Type B pancreatic cell (in vitro differentiated cells): ENCODE measurements at regions not wholly inside any gene's neighbourhood (a gene's known extent, or its start where the extent isn't known, plus 50 kb on each side); places are given as distances from the start of the nearest gene placed in this dataset.

ENCODE experiments used
- DNase-seq: peaks from one replicate; pipeline ENCODE4 v3.0.0; 2021; ENCODE audit warnings: mixed read lengths; ENCODE audit not compliant: unreplicated experiment; ENCODE audit errors: extremely low spot score
- H3K27ac Mint-ChIP-seq: 2 replicates; pipeline ENCODE4 v1.8.0; 2021; ENCODE audit warnings: mild to moderate bottlenecking, mixed read lengths
- H3K27me3 Mint-ChIP-seq: 2 replicates; pipeline ENCODE4 v1.8.0; 2021; ENCODE audit warnings: mixed read lengths
- H3K36me3 Mint-ChIP-seq: 2 replicates; pipeline ENCODE4 v1.8.0; 2021; ENCODE audit warnings: mixed read lengths
- H3K4me1 Mint-ChIP-seq: one replicate; pipeline ENCODE4 v1.8.0; 2021; ENCODE audit warnings: mixed read lengths; ENCODE audit not compliant: unreplicated experiment
- H3K4me3 Mint-ChIP-seq: 2 replicates; pipeline ENCODE4 v1.8.0; 2021; ENCODE audit warnings: mild to moderate bottlenecking, mixed read lengths
- H3K9me3 Mint-ChIP-seq: 2 replicates; pipeline ENCODE4 v1.8.0; 2021; ENCODE audit warnings: mixed read lengths
- CTCF ChIP-seq: fragments of 200-600 bp; sonication (generic); conservative IDR thresholded peaks from 2 replicates; pipeline ENCODE4 v1.5.0; 2021; ENCODE audit warnings: antibody characterized with exemption, mild to moderate bottlenecking

- peaks cover 6% of the 10 kb centered on the region for H3K27me3 Mint-ChIP-seq
- H3K4me1 Mint-ChIP-seq = no peaks in the 10 kb centered on the region
- H3K4me3 Mint-ChIP-seq = no peak overlapping the region
- no peak for TF ChIP-seq CTCF
- no peaks in the 10 kb centered on the region for H3K36me3 Mint-ChIP-seq
- peaks cover 11% of the 10 kb centered on the region for H3K9me3 Mint-ChIP-seq
- H3K27ac Mint-ChIP-seq = no peak overlapping the region
- DNase-seq = no peak
Observed at GRCh38 chr3:95254758-95255157, 1191.9 kb downstream of the NSUN3 start.

- H3K4me3 Mint-ChIP-seq = no peak overlapping the region
- TF ChIP-seq CTCF = no peak
- no peak for DNase-seq
- no peak overlapping the region for H3K27ac Mint-ChIP-seq
- peaks cover 4% of the 10 kb centered on the region for H3K4me1 Mint-ChIP-seq
- no peaks in the 10 kb centered on the region for H3K36me3 Mint-ChIP-seq
- H3K9me3 Mint-ChIP-seq = peaks cover 5% of the 10 kb centered on the region
- H3K27me3 Mint-ChIP-seq = no peaks in the 10 kb centered on the region
Observed at GRCh38 chr3:95265129-95265528, 1202.3 kb downstream of the NSUN3 start.

DNA sequence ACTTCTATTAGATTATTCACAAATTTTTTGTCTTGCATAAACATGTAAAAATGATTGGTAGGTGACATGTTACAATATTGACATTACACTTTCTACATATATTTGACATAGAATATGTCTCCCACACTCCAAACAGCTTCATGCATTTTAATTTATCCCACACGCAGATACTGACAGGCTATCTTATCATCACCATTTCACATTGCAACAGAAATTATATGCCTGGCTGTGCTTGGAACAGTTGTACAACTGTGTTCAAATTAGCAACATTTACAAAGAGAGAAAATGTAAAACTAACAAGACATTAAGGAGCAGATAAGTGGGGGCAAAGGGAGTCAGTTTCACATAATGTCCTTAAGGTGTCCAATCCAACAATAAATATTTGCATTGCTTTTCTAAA, 1208.5 kb downstream of the NSUN3 start:
- peaks cover 5% of the 10 kb centered on the region for H3K9me3 Mint-ChIP-seq
- no peaks in the 10 kb centered on the region for H3K36me3 Mint-ChIP-seq
- TF ChIP-seq CTCF = no peak
- no peaks in the 10 kb centered on the region for H3K4me1 Mint-ChIP-seq
- H3K4me3 Mint-ChIP-seq = no peak overlapping the region
- no peak overlapping the region for H3K27ac Mint-ChIP-seq
- H3K27me3 Mint-ChIP-seq = no peaks in the 10 kb centered on the region
- no peak for DNase-seq

- Mint-ChIP-seq H3K4me3 (no peak overlapping the region), H3K27me3 (no peaks in the 10 kb centered on the region), H3K27ac (no peak overlapping the region), H3K36me3 (no peaks in the 10 kb centered on the region), H3K4me1 (peaks cover under 1% of the 10 kb centered on the region), H3K9me3 (peaks cover 5% of the 10 kb centered on the region)
- TF ChIP-seq CTCF = no peak
- DNase-seq = no peak
Observed at GRCh38 chr3:95272166-95272565, 1209.3 kb downstream of the NSUN3 start.

- H3K4me3 Mint-ChIP-seq = no peak overlapping the region
- no peaks in the 10 kb centered on the region for H3K27me3 Mint-ChIP-seq
- TF ChIP-seq CTCF = no peak
- no peaks in the 10 kb centered on the region for H3K36me3 Mint-ChIP-seq
- H3K27ac Mint-ChIP-seq = no peak overlapping the region
- peaks cover 7% of the 10 kb centered on the region for H3K4me1 Mint-ChIP-seq
- H3K9me3 Mint-ChIP-seq = peaks cover 5% of the 10 kb centered on the region
- no peak for DNase-seq
Observed at GRCh38 chr3:95272781-95273180, 1209.9 kb downstream of the NSUN3 start.

GRCh38 chr3:95277613-95278012, 1214.8 kb downstream of the NSUN3 start:
- H3K27me3 Mint-ChIP-seq = no peaks in the 10 kb centered on the region
- no peak for DNase-seq
- no peak for TF ChIP-seq CTCF
- no peak overlapping the region for H3K27ac Mint-ChIP-seq
- no peaks in the 10 kb centered on the region for H3K9me3 Mint-ChIP-seq
- H3K4me3 Mint-ChIP-seq = no peak overlapping the region
- H3K4me1 Mint-ChIP-seq = peaks cover 7% of the 10 kb centered on the region
- no peaks in the 10 kb centered on the region for H3K36me3 Mint-ChIP-seq
